Putamen (tissue), 1 donor: ENCODE measurements at regions not wholly inside any gene's neighbourhood (a gene's known extent, or its start where the extent isn't known, plus 50 kb on each side); places are given as distances from the start of the nearest gene placed in this dataset.

Experiments
- DNase-seq: peaks from one replicate; pipeline ENCODE4 v3.0.0-alpha.2; 2016; ENCODE audit warnings: low spot score

DNA sequence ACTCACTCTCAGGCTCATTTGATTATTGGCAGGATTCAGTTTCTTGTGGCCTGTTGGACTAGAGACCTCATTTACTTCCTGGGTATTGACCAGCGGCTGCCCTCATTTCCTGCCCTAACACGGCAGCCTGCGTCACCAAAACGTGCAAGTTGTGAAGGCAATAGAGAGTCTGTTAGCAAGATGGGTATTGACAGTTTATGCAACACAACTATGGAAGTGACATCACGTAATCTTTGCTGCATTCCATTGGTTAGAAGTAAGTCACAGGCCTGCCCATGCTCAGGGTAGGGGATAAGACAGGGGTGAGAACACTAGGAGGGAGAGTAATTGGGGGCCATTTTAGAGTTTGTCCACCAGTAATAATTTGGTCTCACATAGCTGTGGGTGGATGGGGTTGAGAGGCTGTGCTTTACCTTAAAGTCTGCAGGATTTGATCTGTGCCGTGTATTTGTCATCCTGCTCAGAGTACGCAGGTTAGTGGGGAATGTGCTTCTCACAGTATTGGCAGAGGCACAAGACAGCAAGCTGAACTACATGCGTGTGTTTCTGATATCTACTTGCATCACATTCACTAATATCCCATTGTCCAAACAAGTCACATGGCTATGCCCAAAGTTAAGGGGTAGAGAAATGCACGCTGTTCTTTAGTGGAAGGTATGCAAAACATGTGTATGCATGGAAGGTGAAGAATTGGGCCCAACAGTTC lies 83.3 kb downstream of the EDEM1 start:
- DNase-seq: no peak

DNA sequence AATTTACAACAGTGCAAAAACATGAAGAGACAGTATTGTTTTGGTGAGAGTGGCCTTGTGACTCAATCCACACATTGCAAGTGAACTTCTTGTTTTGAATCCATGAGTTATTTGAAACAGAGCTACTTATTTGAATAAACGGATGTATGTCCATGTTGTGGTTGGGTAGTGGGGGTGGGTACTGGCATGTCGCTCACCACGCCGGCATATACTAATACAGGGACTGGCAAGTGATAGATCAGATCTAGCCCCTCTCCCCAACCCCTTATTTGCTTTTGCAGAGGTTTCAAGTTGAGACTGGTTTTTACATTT lies 83.8 kb downstream of the EDEM1 start:
- no peak for DNase-seq

DNA sequence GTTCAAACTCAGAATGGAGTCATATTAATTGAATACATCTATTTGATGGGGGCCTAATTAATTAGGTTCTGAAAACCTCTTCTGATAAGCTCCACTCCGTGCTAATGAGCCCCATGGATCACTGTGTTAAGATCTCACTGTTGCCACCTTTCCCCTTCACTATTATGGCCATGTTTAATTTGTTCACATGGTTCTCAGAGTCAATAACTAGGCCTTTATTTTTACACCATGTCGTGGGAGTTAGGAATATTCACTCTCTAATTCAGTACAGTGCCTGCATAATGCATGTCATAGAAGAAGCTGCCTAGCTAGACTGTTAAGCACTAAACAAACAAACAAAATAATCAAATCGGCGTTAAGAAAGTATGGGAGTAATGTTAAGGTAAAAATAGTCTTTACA lies 84.9 kb downstream of the EDEM1 start:
- no peak for DNase-seq

- no peak for DNase-seq
Measured at GRCh38 chr3:5274091-5274490, 86.6 kb downstream of the EDEM1 start.

DNA sequence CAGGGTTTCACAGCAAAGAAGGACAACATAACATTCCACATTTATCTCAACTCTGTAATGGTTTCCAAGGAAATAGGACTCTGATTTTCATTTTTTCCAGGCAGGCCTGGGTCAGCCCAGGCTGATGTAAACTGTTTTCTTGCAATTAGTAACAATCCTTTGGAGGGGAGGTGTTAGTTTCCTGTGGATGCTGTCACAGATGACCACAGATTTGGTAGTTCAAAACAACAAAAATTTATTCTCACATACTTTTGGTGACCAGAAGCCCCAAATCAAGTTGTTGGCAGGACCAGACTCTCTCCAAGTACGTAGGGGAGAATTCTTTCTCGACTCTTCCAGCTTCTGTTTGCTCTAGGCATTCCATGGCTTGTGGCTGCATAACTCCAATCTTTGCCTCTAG lies 88.0 kb downstream of the EDEM1 start:
- DNase-seq: no peak

DNA sequence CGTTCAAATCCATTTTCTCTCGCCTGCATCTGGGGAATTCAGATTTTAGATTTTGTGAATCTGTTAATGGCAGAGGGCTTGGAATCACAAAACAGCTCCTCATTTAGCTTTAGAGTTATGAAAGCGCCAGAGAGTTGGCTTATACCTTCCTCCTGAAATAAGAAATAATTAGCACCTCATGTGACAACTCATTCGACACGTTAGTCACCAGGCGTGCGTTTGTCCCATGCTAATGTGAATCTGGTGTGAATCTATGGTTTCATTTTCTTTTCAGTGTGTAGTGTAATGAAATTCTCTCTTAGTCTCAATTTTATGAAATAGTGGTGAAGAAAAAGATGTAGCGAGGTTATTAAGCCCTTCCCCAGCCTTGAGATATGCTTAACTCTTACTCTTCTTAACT lies 89.4 kb downstream of the EDEM1 start:
- DNase-seq: no peak

- DNase-seq: no peak
Measured at GRCh38 chr3:5277612-5278236, 90.2 kb downstream of the EDEM1 start.

GRCh38 chr3:5278666-5279065 lies 91.2 kb downstream of the EDEM1 start:
- no peak for DNase-seq

GRCh38 chr3:5282703-5283102 lies 95.2 kb downstream of the EDEM1 start:
- no peak for DNase-seq

DNA sequence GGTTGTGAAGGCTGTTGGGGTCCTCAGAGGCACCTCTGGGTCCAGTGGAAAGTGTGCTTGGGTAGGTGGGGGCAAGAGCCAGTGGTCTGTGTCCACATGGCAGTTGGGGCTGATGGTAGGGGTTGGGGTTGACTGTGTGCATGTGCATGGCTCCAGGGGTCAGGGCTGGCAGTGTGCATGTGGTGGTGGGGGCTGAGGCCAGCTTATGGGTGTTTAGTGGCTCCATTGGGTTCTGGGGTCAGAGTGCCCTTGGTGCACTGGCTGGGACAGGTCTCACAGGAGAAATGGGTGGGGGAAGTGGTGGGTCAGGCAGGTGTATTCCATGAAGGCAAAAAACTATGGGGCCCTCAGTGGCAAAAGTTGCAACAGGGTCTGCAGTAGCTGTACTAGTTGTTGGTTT lies 97.9 kb downstream of the EDEM1 start:
- no peak for DNase-seq

DNA sequence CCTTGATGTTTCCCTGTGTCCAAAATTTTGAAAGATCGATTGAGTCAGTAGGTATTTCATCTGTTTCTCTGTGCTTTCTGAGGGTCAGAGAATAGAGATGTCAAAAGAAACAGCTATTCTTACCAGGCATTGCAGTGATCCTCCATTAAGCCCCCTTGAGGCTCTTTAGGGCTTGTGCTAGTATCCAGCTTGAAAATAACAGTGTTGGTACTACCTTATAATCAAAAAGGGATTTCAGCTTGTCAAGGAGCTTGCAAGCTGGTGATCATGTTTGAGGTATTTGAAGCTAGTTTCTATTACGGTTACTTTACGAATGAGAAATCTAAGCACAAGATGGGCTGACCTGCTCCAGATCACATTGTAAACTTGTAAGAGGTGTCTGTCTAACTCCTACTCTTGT lies 103.4 kb downstream of the EDEM1 start:
- no peak for DNase-seq

DNA sequence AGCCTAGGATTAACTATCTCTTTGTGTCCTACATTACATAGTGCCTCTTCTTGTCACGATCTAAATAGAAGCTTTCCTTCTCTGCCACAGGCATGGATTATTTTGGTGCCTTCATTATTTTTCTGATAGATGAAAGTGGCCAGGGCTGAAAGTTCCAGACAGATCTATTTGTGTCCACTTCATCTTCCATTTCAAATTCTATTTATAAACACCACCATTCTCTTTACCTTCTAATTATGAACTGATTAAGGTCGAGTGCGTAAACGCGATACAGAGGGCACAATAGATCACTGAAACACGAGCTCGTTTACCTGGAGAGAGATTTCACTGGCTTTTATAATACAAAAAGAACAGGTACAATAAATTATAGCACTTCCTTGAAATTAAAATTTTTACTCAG lies 105.0 kb downstream of the EDEM1 start:
- DNase-seq: no peak

DNA sequence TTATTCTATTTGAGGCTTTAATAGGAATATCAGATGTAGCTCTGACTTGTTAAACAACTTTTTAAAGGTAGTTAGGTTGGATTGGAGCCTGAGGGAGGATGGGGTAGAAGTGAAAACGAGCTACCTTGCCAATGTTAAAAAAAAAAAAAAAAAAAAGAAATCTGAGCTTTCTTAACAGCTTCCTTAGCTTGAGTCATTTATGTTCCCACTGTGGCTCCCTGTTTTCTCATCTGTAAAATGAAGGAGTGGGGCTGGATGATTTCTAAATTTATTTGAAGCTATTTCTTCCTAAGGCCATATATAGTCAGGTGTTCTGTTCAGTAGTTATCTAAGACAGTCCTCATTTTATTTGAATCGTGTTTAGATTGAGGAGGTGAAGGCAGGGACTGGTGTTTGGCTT lies 105.7 kb downstream of the EDEM1 start:
- no peak for DNase-seq

DNA sequence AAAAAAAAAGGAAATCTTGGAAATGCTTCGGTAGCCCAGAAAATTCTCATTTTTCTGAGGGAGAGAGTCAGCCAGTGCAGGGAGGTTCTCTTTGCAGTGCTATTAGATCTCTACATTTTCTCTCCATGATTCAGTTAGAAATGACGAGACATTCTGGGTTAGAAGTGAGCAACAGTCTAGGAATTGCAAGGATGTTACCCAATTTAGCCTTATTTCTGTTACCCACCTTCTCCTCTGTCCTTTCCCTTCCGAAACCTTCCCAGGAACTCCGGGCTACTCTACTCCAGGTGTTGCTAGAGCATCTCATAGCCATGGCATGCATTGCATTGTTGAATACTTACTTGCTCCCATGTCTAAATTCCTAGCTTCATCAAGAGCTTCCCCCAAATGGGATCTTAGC lies 106.8 kb downstream of the EDEM1 start:
- DNase-seq: no peak

- no peak for DNase-seq
Measured at GRCh38 chr3:5295191-5295690, 107.7 kb downstream of the EDEM1 start.

DNA sequence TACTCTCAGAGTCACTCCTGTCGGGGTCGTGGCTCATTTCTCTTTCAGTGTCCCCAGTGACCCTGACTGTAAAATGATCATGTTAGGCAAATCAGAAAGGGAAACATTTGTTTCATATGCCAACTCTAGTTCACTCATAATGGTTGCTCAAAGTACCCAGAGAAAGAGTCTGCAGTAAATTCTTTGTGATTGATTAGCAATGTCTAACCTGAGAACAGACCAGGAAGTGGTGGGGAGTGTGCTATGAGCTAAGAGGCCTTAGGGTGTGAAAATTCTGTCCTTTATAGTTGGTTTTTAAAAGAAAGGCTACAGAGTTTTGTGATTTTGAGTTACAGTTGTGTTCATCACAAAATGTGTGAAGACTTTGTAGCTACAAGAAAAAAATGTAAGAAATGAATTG lies 108.9 kb downstream of the EDEM1 start:
- no peak for DNase-seq

DNA sequence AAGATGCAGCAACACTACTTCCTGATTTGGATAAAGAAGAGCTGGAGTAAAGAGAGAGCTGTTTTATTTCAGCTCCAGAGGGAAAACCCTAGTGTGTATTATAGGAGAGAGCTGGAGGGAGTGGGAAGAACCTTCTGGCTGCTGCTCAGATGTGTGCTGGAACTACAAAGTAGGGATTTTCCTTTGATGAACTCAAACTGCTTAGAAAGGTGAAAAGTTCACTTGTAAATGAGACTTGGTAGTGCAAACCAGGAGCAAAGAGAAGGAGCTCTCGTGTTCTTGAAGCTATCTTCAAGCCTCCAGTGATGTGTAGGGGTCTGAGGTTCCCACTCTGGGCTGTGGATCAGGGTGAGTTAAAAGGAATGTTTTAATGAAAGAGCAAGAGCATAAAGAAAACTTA lies 110.4 kb downstream of the EDEM1 start:
- DNase-seq: no peak

- no peak for DNase-seq
Measured at GRCh38 chr3:5298453-5298852, 110.9 kb downstream of the EDEM1 start.

DNA sequence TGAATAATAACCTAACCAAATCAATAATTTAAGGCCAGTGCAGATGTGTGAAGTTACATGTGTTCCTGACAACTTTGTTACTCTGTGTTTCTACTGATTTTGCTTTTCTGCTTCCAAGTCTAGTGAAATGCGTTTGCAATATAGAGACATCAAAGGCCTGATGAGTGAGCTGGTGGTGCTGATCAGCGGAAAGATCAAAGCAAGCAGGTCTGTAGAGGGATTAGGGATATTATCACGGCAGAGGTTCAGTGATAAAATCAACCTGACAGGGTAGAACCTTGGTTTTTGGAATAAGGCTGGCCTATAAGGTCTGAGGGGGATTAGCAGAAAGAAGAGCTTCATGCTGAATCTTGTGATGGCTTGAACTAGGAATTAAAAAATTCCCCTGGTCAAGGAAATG lies 111.7 kb downstream of the EDEM1 start:
- DNase-seq: no peak

DNA sequence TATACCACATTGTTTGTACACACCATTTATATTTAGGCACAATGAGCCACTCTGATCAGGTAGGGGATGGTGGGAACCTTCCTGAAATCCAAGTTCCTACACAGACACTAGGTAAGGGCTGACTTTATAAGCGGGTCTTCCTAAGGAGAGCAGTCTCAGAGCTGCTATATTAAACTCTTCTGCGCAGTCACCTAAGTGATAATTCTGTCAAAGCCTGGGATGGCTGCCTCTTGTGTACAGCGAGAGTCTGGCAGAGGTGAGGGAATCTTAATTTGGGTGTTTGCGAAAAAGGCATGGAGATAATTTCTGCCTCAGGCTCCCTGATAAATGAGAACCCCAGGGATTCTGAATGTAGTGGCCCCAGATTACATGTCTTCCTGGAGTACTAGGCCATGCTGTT lies 113.1 kb downstream of the EDEM1 start:
- DNase-seq: no peak

DNA sequence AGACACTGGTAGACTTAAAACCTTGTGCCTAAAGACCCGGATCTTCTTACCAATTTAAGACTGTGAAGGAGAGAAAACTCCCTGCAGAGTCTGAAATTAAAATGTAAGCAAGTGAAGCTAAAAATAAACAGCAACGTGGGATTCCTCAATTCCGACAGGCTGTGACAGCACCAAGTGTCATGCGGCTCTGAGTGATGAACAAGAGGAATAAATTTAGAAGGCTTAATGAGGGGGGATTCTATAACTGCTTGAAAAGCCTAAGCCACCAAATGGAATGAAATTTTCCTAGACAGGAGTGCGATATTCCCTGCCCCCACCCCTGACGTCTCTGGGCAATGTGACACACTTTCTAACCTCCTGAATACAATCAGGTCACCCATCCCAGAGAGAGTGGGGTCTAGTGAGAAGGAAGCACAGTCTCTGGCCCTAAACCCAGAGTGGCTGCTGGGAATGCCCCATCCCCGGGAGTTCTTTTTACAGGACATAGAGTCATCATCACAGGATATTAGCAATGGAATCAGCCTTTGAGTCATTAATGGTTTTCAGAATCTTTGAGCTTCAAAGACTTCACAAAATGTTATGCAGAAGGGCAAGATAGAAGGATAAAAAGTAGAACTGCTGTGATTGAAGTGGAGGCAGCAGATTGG lies 114.3 kb downstream of the EDEM1 start:
- DNase-seq: peak; percentile 51

GRCh38 chr3:5302661-5303060 lies 115.2 kb downstream of the EDEM1 start:
- no peak for DNase-seq

GRCh38 chr3:5304188-5304587 lies 116.7 kb downstream of the EDEM1 start:
- no peak for DNase-seq
